ENCODE measurements at regions not wholly inside any gene's neighbourhood (a gene's known extent, or its start where the extent isn't known, plus 50 kb on each side); places are given as distances from the start of the nearest gene placed in this dataset.
"Not testable (repeated sequence)": the region's sequence is repeated elsewhere in the genome, so short reads cannot be mapped to it uniquely, and the experiment has no call there.

DNA sequence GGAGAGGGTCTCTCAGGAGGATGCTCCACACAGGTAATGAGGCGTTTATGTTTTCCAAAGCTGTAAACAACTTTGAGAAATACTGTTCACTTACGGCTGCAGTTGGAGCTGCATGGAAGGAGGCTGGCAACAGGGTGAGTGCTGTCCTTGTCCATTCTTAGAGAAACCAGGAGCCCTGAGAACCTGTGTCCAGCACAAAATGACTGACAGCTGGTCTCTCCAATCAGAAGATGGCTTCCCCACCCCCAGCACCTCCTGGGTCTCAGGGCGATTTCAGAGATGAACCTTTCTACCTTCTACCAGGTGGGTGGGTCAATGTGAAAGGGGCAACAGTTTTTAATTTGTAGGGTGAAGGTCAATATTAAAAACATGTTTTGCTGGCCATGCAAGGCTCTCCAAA is 353.6 kb downstream of the NPHP4 start:
- no peak for DNase-seq (ENCODE audit: low spot score)

DNA sequence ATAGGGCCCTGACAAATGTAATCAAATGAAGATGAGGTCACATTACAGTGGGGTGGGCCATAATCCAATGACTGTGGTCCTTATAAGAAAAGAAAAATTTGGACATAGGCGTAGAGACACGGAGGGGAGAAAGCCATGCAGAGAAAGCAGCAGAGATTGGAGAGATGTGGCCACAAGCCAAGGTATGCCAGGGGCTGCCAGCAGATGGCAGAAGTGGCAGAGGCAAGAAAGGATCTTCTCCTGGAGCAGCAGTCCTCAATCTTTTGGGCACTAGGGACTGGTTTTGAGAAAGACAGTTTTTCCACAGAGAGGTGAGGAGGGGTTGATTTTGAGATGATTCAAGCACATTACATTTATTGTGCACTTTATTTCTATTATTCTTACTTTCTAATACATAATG is 355.1 kb downstream of the NPHP4 start:
- DNase-seq (ENCODE audit: low spot score) = no peak

DNA sequence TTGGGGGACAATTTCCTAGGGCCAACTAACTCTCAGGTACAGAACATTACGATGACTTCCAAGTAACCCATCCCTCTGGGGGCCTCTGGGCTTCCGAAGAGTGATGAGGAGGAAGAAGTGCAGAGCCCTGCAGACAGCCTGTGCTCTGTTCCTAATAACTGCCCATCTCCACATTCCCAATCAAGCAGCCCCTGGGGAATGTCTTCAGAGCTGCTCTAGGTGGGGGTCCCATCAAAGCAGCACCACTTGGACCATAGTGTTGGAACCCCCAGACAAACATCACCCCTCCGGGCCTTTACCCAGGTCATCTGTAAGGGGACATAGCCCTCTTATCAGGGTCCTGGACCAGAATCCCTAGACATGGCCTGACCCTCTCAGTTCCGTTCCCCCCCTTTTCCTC is 357.3 kb downstream of the NPHP4 start:
- DNase-seq (ENCODE audit: low spot score) = no peak

DNA sequence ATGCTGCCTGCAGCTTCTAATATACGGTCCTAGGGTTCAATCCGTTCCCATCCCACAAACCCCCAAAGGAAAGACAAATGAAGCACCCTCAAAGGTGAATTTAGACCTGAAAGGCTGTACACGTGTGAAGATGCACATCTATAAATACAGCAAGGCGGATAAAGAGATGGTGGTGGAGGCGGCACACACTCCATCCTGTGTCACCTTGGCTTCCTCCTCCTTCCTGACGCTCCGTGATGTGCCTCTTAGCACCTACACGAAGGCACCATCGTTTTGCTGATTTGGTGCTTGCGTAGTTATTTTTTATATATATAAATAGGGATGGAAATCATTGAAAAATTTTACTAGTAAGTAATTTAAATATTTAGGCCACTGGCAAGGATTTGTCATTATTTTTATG is 359.4 kb downstream of the NPHP4 start:
- no peak for DNase-seq (ENCODE audit: low spot score)

DNA sequence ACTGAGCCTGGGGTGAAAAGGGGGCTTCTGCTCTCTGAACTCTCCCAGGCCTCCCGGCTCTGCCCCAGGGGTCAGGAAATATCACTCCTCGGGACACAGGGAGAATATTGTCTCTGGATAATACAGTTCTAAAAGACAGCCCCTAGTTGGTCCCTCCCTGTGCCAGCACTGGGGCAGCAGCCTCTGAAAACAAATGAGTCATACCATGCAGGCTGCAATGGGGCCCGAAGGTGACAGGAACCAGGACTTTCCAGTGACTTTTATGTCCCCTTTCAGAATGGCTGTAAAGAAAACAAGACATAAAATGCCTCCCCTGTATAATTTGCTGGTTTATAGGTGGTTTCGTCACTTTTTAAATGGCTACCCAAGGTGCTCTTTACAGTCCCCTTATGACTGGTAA is 360.0 kb downstream of the NPHP4 start:
- no peak for DNase-seq (ENCODE audit: low spot score)

DNA sequence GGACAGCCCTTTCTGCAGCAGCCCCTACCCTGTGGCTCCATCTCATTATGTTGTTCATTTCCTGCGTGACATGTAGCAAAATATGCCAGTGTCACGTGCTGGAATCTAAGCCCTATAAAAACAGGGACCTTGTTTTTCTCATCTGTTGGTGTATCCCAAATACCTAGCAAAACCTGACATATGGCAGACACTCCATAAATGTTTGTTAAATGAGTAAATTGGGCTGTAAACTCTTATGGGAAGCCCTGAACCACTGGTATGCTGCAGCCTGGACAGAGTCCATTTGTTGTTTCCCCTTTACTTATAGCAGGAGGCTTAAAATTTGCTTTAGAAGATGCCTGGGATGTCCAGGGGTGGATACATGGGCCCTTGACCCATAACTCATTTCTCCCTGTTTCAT is 363.8 kb downstream of the NPHP4 start:
- no peak for DNase-seq (ENCODE audit: low spot score)

DNA sequence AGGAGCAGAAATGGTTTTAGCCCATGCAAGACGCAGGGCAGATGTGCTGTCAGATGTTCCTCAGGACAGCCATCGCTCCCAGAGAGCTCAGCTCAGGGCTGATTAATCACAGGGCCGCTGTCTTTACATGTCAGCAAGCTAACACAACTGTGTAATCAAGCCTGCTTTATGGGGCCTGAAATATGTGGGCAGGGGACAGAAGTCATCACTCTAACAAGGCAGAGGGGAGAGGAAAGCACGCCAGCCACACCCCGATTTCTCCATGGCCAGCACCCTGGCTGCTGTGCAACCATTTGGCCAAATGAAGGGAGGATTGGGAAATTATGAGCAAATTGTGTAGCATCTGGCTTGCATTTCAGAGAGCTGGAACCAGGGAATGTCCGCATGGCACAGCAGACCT is 368.8 kb downstream of the NPHP4 start:
- DNase-seq (ENCODE audit: low spot score) = no peak

DNA sequence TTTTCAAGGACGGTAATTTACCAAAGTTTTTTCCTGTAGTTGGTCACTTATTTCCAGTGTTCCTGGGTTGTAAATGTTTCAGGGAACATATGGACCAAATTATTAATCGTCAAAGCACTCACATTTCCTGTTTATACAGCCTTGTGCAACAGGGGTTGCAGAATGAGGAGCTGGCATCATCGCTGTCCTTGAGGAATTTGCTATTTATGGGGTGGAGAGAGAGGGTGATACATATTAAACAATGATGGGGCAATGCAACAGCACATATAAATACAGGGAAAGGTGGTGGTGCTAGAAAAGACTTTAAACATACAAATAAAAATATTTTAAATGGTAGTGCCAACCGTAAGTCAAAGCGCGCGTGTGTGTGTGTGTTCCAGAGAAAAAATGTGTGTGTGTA is 369.8 kb downstream of the NPHP4 start:
- no peak for DNase-seq (ENCODE audit: low spot score)

DNA sequence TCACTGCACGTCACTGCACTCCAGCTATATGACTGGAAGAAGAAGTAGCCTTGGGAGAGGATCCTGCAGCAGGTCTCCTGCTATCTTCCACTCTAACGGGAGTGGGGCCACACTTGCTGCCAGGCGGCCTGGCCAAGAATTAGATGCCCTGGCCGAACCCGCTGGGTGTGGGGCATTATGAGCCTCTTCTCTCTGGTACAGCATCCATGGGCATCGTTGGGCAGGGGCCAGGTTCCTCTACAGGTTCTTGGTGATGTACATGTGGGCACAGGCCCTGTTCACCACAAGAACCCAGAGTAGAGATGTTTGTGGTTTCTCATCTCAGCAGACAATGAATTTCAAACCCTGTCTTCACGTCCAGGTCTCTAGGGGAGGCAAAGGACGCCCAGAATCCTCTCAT is 370.5 kb downstream of the NPHP4 start:
- no peak for DNase-seq (ENCODE audit: low spot score)

DNA sequence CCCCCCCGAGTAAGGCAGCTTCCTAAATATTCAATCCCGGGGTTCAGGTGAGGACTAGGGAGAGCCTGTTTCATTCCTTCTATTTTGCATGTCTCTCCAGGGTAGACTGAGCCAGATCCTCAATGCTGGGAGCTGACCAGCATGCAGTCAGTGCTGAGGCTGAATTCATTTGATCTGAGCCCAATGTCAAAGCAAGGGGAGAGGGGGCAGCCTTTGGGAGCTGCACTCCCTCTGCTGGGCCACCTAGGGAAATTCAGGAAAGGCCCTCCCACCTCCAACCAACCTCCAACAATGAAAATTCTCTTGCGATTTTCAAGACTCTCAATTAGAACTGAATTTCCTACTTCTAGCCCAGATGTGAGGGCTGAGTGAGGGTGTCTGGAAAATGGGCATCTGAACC is 371.2 kb downstream of the NPHP4 start:
- DNase-seq (ENCODE audit: low spot score) = no peak

DNA sequence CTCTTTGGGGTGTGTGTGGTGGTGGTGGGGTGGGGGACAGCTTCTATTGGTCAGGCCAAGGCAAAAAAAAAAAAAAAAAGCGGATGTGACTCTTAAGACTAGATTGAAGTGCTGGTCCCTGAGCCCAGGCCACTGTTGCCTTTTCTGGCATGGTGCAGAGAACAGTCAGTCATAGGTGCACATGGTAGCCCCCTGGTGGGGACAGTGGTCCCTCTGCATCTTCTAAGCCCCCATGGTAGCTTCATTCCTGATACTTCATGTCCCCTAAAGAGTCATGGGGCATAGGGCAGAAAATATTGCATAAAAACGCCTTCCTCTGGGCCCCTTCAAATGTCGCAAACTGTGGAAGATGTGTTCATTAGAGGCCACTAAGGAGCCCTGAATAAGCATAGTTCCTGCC is 371.8 kb downstream of the NPHP4 start:
- no peak for DNase-seq (ENCODE audit: low spot score)

DNA sequence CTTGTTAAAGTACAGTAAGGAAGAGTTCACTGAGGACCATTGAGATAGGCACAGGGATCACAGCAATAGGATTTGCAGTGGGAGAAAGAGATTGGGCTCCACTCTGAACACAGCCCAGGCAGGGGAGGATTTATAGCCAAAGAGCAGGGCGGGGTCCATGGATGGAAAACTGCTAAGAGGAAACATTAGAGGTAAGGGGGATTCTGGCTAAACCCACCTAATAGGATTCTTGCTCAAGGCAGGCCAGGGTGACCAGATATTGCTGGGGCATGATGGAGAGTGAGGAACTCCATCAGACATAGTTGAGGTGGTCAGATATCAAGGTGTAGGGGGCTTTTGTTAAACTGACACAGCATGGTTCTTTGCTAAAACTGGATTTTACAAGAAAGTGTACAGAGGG is 372.8 kb downstream of the NPHP4 start:
- DNase-seq (ENCODE audit: low spot score) = no peak

DNA sequence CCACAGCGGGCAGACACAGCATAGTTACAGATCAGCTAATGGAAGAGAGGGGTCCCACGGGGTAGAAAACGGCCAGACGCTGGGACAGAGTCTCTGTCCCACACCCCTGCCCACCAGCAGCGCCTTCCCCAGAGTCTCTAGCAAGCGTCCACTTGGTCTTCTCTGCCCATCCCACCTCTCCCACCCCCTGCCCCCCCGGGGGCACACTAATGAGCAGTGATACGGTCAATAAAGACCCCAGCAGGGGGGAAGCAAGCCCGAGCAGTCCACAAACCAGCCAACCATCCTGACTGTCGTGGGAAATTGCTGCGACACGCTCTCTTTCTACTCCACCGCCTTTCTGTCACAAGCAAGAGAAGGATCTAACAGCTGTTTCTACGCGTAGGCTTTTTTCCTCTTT is 374.7 kb downstream of the NPHP4 start:
- DNase-seq (ENCODE audit: low spot score) = no peak

DNA sequence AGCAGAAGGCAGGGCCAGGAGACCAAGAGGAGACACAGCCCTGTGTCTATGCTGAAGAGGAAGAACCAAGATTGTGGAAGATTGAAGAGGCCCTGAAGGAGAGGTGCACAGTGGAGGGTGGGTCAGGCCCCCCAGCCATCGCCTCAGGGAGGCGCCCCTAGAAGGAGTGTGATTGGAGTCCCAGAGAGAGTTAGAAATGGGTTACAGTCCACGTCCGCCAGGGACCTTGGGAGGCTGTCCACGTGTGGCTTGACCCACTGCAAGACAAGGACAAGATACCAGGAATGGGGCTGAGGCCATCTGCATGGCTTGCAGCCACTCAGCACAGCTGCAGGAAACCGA is 375.1 kb downstream of the NPHP4 start:
- no peak for DNase-seq (ENCODE audit: low spot score)

DNA sequence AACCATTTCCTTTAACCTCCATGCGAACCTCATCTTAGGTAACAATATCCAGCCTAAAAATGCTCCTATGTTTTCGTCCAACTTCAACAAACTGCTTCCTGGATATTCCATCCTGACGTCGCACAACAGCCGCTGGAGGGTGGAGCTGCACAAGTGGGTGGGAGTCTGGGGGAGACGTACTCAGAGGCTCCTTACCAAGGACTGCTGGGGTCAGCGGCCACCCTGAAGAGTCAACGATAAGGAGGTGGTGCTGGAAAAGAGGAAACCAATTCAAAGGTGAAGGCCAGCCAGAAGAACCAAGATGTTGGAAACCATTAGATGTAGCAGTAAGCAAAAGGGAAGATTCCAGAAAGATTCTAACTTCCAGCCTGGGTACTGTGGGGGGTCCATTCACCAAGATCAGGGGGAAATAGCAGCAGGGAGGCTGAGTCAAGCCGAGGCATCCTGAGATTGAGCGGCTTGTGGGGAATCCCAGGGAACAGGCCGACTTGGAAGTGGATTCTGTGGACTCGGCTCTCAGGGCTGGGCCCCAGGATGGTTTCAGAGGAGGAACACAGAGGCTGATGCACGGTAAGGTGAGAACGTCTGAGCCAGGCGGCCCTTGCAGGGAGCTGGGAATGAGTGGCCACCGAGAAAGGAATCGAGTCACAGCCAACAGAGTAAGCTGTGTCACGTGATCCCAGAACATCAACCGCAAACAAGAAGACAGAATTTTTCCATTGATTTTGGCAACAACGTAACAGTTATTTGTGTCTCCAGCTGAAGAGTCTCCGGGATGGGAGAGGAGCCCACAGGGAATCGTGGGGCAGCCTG is 375.7 kb downstream of the NPHP4 start:
- no peak for DNase-seq (ENCODE audit: low spot score)

DNA sequence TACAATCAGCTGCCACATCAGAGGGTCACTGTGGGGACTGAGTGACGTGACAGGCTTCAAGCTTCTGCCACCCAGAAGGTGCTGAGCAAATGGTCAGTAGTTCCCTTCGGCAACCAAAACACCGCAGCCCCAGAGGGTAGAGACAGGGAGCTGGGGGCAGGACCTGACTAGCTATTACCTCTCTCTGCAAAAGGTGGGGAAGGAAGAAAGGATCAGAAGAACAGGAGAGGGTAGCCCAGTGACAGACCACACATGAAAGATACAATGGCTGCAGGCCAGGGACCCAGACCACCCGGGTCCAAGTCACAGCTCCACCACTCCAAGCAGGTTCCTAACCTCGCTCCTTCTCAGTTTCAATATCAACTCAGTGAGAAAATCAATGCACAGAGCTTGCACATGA is 377.1 kb downstream of the NPHP4 start:
- DNase-seq (ENCODE audit: low spot score) = no peak

DNA sequence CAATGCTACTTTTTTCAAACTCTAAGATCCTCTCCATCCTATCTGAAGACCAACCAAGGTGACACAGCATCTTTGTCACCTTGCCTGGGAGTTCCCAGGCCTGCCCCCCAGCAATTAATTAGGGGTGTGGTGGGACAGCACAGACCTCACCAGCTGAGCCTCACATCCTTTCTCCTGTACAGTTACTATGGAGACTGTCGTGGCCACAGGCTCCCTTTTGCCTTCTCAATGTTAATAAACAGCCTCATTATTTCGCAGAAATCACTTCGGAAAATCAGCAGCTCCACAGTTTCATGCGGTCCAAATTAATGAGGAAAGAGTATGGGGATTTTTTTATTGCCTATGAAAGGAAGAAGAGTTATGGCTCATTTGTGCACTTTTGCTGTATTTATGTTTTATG is 378.3 kb downstream of the NPHP4 start:
- no peak for DNase-seq (ENCODE audit: low spot score)

DNA sequence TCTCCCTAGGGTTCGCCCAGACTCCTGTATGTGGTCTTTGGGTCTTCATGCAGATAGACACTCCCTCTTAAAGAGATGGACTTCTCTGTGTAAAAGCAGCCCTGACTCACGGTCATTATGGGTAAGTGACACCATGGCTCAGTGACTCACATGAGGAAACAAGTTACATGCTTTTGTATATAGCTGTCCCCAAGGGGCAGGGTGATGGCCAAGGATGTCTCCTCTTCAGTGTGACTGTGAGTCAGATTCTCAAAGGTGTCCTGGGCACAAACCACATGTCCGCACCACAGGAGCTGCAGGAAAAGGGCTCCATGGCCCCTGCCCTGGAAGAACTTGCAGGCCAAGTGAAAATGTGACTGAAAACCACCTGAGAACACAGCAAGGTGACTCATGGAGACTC is 380.4 kb downstream of the NPHP4 start:
- DNase-seq (ENCODE audit: low spot score) = no peak

DNA sequence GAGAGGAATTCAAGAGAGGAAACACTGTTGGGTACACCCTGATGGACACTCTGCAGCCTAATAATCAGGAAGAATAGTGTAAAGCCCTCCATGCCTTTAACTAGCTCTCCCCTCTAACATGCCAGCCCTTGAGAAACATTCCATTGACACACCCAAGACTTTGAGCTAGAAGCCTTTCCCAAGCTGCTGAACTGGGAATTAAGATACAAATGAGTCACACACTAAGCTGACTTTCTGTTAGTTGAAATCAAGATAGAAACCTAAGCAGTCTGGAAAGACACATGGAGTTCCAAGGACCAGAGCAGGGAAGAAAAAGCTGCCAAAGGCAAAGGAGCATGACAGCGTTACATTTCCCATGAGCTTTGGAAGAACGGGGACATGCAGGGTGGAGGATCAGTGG is 380.8 kb downstream of the NPHP4 start:
- no peak for DNase-seq (ENCODE audit: low spot score)

DNA sequence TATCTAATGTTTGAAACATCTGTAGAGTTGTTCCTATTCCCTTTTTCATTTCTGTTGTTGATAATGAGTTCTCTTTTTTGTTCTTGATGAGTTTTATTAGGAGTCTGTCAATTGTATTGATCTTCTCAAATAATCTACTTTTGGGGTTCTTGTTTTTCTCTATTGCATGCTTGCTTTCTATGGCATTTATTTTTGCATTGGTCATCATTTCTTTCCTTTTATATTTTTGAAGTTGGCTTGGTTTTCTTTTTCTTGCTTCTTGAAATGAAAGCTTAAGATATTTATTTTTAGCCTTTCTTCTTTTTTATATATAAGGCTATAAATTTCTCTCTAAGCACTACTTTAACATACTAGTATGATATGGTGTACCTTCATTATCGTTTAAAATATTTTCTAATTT is 381.8 kb downstream of the NPHP4 start:
- no peak for DNase-seq (ENCODE audit: low spot score)

DNA sequence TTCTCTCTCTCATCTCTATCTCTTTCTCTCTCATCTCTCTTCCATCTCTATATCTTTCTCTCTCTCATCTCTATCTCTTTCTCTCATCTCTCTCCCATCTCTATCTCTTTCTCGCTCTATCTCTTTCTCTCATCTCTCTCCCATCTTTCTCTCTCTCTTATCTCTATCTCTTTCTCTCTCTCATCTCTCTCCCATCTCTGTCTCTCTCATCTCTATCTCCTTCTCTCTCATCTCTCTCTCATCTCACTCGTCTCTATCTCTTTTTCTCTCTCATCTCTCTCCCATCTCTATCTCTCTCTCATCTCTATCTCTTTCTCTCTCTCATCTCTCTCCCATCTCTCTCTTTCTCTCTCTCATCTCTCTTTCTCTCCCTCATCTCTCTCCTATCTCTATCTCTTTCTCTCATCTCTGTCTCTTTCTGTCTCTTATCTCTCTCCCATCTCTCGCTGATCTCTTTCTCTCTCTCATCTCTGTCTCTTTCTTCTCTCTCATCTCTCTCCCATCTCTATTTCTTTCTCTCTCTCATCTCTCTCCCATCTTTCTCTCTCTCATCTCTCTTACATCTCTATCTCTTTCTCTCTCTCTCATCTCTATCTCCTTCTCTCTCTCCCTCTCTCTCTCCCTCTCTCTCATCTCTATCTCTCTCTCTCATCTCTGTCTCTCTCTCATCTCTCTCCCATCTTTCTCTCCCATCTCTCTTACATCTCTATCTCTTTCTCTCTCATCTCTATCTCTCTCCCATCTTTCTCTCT is 388.7 kb downstream of the NPHP4 start:
- no peak for DNase-seq (ENCODE audit: low spot score)

DNA sequence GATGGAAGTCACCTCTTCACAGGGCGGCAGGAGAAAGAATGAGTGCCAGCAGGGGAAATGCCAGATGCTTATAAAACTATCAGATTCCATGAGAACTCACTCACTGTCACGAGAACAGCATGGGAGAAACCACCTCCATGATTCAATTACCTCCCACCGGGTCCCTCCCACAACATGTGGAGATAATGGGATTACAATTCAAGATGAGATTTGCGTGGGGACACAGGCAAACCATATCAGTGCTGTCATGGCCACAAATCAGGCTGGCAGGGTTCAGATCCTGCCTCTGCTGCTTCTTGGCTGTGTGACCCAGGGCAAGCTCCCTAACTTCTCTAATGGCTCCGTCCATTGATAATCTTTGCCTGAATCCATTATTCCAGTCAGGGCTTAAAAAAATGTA is 389.5 kb downstream of the NPHP4 start:
- DNase-seq (ENCODE audit: low spot score) = not testable (repeated sequence)

DNA sequence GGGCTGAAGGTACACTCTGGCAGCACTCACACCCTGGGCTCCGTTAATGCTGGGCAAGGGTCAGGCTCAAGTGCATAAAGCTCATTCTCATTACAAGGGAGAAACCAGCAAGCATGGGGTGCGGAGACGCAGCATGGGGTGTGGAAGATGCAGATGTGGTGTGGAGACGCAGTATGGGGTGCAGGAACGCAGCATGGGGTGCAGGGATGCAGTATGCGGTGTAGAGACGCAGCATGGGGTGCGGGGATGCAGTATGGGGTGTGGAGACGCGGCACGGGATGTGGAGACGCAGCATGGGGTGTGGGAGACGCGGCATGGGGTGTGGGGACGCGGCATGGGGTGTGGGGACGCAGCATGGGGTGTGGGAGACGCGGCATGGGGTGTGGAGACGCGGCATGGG is 390.7 kb downstream of the NPHP4 start:
- no peak for DNase-seq (ENCODE audit: low spot score)

DNA sequence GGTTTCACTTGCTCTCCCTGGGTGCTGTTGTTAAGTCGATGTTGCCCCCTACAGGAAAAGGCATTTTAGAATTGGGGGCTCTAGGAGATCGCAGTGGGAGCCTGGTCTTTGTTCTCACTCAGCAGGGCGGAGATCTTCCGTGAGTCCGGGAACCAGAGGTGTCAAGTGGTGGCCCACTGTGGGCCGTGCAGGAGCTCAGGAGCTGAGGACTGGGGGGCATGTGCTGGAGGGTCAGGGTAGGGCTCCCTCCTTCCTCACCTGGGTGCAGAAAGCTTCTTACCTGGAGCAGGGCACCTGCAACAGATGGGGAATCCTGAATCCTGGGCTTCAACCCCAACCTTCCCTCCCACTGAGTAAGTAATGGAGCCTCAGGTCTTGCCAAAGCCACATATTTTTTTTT is 392.7 kb downstream of the NPHP4 start:
- peak; percentile 34 for DNase-seq (ENCODE audit: low spot score)

Measured in ureter (tissue), 1 donor.